Left lung (tissue), 4 donors: ENCODE measurements at regions not wholly inside any gene's neighbourhood (a gene's known extent, or its start where the extent isn't known, plus 50 kb on each side); places are given as distances from the start of the nearest gene placed in this dataset.

Experiments
- ATAC-seq: fragments of 200-7000 bp; cut with Tn5 transposase; one replicate; pipeline ENCODE4 v1.9.1; 2020; ENCODE audit warnings: moderate library complexity
- DNase-seq, 4 donors: peaks; one replicate each; pipeline ENCODE4 v3.0.0-alpha.2; 2013 to 2020
- H3K27ac ChIP-seq, 2 donors: fragments of 200-600 bp; sonication (generic) in 1 of 2; one replicate each; pipeline versions ENCODE4 v1.5.0 to v1.8.0; 2020 to 2021
- H3K27me3 ChIP-seq, 2 donors: fragments of 200-600 bp; sonication (generic) in 1 of 2; one replicate each; pipeline versions ENCODE4 v1.5.0 to v1.8.0; 2020 to 2021
- H3K36me3 ChIP-seq, 2 donors: fragments of 200-600 bp; sonication (generic) in 1 of 2; one replicate each; pipeline versions ENCODE4 v1.5.0 to v1.8.0; 2020 to 2021
- H3K4me1 ChIP-seq, 2 donors: fragments of 200-600 bp; one replicate each; pipeline ENCODE4 v1.8.0; 2021
- H3K4me3 ChIP-seq, 2 donors: fragments of 200-600 bp; sonication (generic) in 1 of 2; one replicate each; pipeline versions ENCODE4 v1.5.0 to v1.8.0; 2020 to 2021; ENCODE audit warnings: mild to moderate bottlenecking in 1 of 2
- H3K9me3 ChIP-seq, 2 donors: fragments of 200-600 bp; sonication (generic) in 1 of 2; one replicate each; pipeline versions ENCODE4 v1.5.0 to v1.8.0; 2020 to 2021
- intact Hi-C, 2 donors: fragments of 100-400 bp; cut with DNase I; formaldehyde crosslinking; loops; one replicate each; pipeline versions ENCODE4 v1.11.2 to v1.14.2; 2022
- TF ChIP-seq, protein P1 (sequence below), 2 donors: fragments of 200-600 bp; sonication (generic) in 1 of 2; IDR thresholded peaks; one replicate each; pipeline versions ENCODE4 v1.5.0 to v1.8.0; 2021; ENCODE audit warnings: antibody characterized with exemption in 2 of 2
- donor health status: DM: no; HTN: yes; CAD: no.
- donor health status: DM: no; HTN: no; CAD: no.

DNA sequence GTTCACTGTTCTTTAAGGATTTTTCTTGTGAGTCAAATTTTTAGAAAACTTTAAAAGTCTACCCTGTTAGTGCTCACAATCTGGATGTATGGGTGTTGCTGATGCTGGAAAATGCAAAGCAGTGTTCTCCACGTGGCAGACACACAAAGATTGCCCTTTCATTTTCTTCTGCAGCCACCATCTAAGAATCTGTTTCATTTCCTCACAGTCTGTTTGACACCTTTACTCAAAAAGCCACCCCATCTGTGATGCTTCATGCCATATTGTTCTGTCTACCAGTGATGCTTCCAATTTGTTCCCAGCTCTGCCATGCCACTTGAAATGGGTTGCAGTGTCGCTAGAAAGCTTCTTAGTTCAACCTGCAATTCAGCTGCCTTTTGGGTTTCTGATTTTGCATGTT lies 464.2 kb upstream of the UBE2E3 start:
- TF ChIP-seq, protein P1, sequence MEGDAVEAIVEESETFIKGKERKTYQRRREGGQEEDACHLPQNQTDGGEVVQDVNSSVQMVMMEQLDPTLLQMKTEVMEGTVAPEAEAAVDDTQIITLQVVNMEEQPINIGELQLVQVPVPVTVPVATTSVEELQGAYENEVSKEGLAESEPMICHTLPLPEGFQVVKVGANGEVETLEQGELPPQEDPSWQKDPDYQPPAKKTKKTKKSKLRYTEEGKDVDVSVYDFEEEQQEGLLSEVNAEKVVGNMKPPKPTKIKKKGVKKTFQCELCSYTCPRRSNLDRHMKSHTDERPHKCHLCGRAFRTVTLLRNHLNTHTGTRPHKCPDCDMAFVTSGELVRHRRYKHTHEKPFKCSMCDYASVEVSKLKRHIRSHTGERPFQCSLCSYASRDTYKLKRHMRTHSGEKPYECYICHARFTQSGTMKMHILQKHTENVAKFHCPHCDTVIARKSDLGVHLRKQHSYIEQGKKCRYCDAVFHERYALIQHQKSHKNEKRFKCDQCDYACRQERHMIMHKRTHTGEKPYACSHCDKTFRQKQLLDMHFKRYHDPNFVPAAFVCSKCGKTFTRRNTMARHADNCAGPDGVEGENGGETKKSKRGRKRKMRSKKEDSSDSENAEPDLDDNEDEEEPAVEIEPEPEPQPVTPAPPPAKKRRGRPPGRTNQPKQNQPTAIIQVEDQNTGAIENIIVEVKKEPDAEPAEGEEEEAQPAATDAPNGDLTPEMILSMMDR (IDR thresholded peaks at IDR 0.05): no peak
- intact Hi-C loops: no loop called here

DNA sequence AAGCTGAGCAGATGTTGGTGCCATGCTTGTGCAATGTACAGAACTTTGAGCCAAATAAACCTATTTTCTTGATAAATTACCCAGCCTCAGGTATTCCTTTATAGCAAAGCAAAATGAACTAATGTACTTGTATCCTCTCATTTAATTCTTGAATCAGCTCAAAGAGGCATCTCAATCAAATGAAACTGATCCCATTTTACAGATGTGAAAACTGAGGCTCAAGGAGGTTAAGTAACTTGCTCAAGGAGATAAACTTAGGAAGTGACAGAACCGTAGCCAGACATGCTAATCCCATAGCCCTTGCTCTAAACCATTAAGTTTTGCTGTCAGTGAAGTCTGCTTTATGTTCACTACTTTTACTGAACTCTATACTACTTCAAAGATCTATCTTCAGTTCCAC lies 467.0 kb upstream of the UBE2E3 start:
- Histone ChIP-seq H3K36me3 (no peaks in the 10 kb centered on the region), H3K9me3 (no peaks in the 10 kb centered on the region), H3K4me3 (no peak overlapping the region), H3K27me3 (no peaks in the 10 kb centered on the region), H3K4me1 (no peaks in the 10 kb centered on the region), H3K27ac (no peak overlapping the region)
- ATAC-seq (no peak), DNase-seq (no peak)
- TF ChIP-seq, protein P1 (IDR thresholded peaks at IDR 0.05): no peak
- intact Hi-C loops: no loop called here

More for the DNA sequence above, 464.2 kb upstream of the UBE2E3 start:
- no peaks in the 10 kb centered on the region for H3K27me3 ChIP-seq
- H3K36me3 ChIP-seq: no peaks in the 10 kb centered on the region
- no peak overlapping the region for H3K4me3 ChIP-seq
- H3K27ac ChIP-seq: no peak overlapping the region
- H3K4me1 ChIP-seq: no peaks in the 10 kb centered on the region
- DNase-seq (no peak), ATAC-seq (no peak)
- H3K9me3 ChIP-seq: no peaks in the 10 kb centered on the region

DNA sequence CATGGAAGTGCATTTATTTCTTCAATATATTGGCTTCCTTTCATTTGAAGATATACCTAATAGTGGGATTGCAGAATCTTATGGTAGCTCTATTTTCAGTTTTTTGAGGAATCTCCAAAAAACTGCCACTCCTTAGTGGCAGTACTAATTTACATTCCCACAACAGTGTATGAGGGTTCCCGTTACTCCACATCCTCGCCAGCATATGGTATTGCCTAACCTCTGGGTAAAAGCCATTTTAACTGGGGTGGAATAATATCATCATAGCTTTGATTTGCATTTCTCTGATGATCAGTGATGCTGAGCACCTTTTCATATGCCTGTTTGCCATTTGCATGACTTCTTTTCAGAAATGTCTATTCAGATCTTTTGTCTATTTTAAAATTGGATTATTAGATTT lies 471.9 kb upstream of the UBE2E3 start:
- TF ChIP-seq, protein P1 (IDR thresholded peaks at IDR 0.05): no peak
- no peak overlapping the region for H3K4me3 ChIP-seq
- no peak overlapping the region for H3K27ac ChIP-seq
- H3K4me1 ChIP-seq: no peaks in the 10 kb centered on the region
- intact Hi-C loops: no loop called here
- H3K27me3 ChIP-seq: no peaks in the 10 kb centered on the region
- no peak for ATAC-seq
- H3K36me3 ChIP-seq: no peaks in the 10 kb centered on the region
- no peaks in the 10 kb centered on the region for H3K9me3 ChIP-seq
- no peak for DNase-seq

DNA sequence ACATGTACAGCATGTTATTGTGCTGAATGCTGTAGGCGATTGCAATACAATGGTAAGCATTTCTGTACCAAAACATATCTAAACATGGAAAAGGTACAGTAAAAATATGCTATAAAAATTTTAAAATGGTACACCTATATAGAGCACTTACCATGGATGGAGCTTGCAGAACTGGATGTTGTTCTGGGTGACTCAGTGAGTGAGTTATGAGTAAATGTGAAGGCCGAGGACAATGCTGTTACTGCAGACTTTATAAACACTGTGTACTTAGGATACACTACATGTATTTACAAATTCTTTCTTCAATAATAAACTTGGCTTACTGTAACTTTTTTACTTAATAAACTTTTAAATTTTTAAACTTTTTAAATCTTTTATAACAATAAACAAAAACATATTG lies 473.4 kb upstream of the UBE2E3 start:
- Histone ChIP-seq H3K36me3 (no peaks in the 10 kb centered on the region), H3K4me1 (no peaks in the 10 kb centered on the region), H3K27ac (no peak overlapping the region), H3K27me3 (no peaks in the 10 kb centered on the region), H3K4me3 (no peak overlapping the region), H3K9me3 (no peaks in the 10 kb centered on the region)
- DNase-seq (no peak), ATAC-seq (no peak)
- TF ChIP-seq, protein P1 (IDR thresholded peaks at IDR 0.05): no peak
- intact Hi-C loops: no loop called here

DNA sequence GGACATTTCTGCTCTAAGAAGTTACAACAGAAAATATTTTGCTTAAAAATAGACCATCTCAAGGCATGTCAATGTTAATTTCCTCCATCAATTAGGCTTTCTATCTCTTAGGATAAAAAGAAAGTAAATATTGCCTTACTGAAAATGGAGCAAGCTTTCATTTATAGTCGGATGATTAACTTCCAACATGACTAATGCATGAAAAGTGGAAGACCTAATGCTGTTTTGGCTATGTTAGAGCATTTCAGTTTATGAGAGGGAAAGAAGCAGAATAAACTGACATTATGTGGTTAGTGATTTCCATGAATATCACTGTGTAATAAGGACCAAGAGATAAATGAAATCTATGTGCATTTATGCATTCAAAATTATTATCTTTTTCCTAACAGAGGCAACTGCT lies 475.2 kb upstream of the UBE2E3 start:
- ATAC-seq (no peak), DNase-seq (no peak)
- Histone ChIP-seq H3K4me1 (no peaks in the 10 kb centered on the region), H3K27me3 (no peaks in the 10 kb centered on the region), H3K4me3 (no peak overlapping the region), H3K27ac (no peak overlapping the region), H3K9me3 (no peaks in the 10 kb centered on the region), H3K36me3 (no peaks in the 10 kb centered on the region)
- intact Hi-C loops: no loop called here
- TF ChIP-seq, protein P1 (IDR thresholded peaks at IDR 0.05): no peak
